Neural progenitor cell (in vitro differentiated cells): ENCODE measurements at regions not wholly inside any gene's neighbourhood (a gene's known extent, or its start where the extent isn't known, plus 50 kb on each side); places are given as distances from the start of the nearest gene placed in this dataset.

Experiments used
- DNase-seq: peaks from one replicate; pipeline ENCODE4 v3.0.0-alpha.2; 2016; ENCODE audit warnings: low spot score
- H2AFZ ChIP-seq: fragments of 200-600 bp; sonication (generic); replicated peaks from 2 replicates; pipeline ENCODE4 v1.6.1; 2016; ENCODE audit warnings: antibody characterized with exemption
- H3F3A ChIP-seq: fragments of 200-600 bp; sonication (generic); 2 replicates; pipeline ENCODE4 v1.6.1; 2016; ENCODE audit warnings: antibody characterized with exemption, low read depth
- H3K27ac ChIP-seq: fragments of 200-600 bp; sonication (generic); 2 replicates; pipeline ENCODE4 v1.5.1; 2016; ENCODE audit warnings: mild to moderate bottlenecking
- H3K27me3 ChIP-seq: fragments of 200-600 bp; sonication (generic); 2 replicates; pipeline ENCODE4 v1.6.1; 2016; ENCODE audit warnings: mild to moderate bottlenecking, moderate library complexity
- H3K36me3 ChIP-seq: fragments of 200-600 bp; sonication (generic); 2 replicates; pipeline ENCODE4 v1.5.1; 2016
- H3K4me1 ChIP-seq: fragments of 200-600 bp; sonication (generic); 2 replicates; pipeline ENCODE4 v1.6.1; 2016; ENCODE audit warnings: mixed run types
- H3K4me2 ChIP-seq: fragments of 200-600 bp; sonication (generic); 2 replicates; pipeline ENCODE4 v1.6.1; 2016
- H3K4me3 ChIP-seq: fragments of 200-600 bp; sonication (generic); 2 replicates; pipeline ENCODE4 v1.5.1; 2016
- H3K79me2 ChIP-seq: fragments of 200-600 bp; sonication (generic); 2 replicates; pipeline ENCODE4 v1.6.1; 2016; ENCODE audit warnings: low read depth
- H3K9ac ChIP-seq: fragments of 200-600 bp; sonication (generic); 2 replicates; pipeline ENCODE4 v1.6.1; 2016
- H3K9me3 ChIP-seq: fragments of 200-600 bp; sonication (generic); 2 replicates; pipeline ENCODE4 v1.5.1; 2016; ENCODE audit warnings: low read depth
- H4K20me1 ChIP-seq: fragments of 200-600 bp; sonication (generic); 2 replicates; pipeline ENCODE4 v1.6.1; 2016; ENCODE audit warnings: low read depth
- H3K27ac Mint-ChIP-seq: 3 replicates; pipeline ENCODE4 v1.8.0; 2021; ENCODE audit warnings: mixed read lengths
- H3K27me3 Mint-ChIP-seq: 2 replicates; pipeline ENCODE4 v1.8.0; 2022; ENCODE audit warnings: low read depth, mild to moderate bottlenecking, inconsistent platforms, moderate library complexity, mixed read lengths; ENCODE audit not compliant: insufficient read depth
- H3K36me3 Mint-ChIP-seq: 3 replicates; pipeline ENCODE4 v1.8.0; 2021; ENCODE audit warnings: mixed read lengths
- H3K4me1 Mint-ChIP-seq: 3 replicates; pipeline ENCODE4 v1.8.0; 2021; ENCODE audit warnings: mixed read lengths
- H3K4me3 Mint-ChIP-seq: 3 replicates; pipeline ENCODE4 v1.8.0; 2021; ENCODE audit warnings: mild to moderate bottlenecking, moderate library complexity, mixed read lengths
- H3K9me3 Mint-ChIP-seq: 3 replicates; pipeline ENCODE4 v1.8.0; 2020; ENCODE audit warnings: mixed read lengths
- CTCF ChIP-seq: fragments of 200-600 bp; sonication (generic); IDR thresholded peaks from 2 replicates; pipeline ENCODE4 v1.5.1; 2017; ENCODE audit warnings: antibody characterized with exemption, mild to moderate bottlenecking
- EZH2 ChIP-seq: fragments of 200-600 bp; sonication (generic); IDR thresholded peaks from 2 replicates; pipeline ENCODE4 v1.6.1; 2017; ENCODE audit warnings: antibody characterized with exemption, mild to moderate bottlenecking, moderate library complexity
- EZH2phosphoT487 ChIP-seq: fragments of 200-600 bp; sonication (generic); IDR thresholded peaks from 2 replicates; pipeline ENCODE4 v1.6.1; 2017; ENCODE audit warnings: antibody characterized with exemption

DNA sequence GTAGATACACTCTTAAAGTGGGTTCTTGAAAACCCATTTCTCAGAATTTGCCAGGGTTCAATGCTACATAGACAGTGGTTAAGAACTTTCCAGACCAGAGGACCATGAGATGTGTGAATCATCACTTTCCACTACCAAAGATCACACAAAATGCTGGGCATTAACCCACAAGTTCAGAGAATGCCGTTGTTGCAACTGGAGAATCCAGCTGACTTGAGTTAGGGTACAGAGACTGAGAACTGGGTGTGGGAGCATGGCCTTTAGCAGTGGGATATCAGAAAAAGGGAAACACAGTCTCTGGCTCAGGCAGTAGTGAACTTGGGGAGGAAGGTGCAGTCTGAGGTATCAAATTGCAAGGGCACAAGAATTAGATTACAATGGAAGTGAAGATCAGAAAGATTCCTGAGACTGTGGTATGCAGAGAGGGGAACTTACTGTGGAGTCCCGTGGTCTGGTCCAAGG is 51.5 kb upstream of the WDFY2 start:
- Mint-ChIP-seq H3K4me3 (no peak overlapping the region), H3K27ac (peak overlapping the region; percentile 23)
- H3K4me2 ChIP-seq: no peak overlapping the region

DNA sequence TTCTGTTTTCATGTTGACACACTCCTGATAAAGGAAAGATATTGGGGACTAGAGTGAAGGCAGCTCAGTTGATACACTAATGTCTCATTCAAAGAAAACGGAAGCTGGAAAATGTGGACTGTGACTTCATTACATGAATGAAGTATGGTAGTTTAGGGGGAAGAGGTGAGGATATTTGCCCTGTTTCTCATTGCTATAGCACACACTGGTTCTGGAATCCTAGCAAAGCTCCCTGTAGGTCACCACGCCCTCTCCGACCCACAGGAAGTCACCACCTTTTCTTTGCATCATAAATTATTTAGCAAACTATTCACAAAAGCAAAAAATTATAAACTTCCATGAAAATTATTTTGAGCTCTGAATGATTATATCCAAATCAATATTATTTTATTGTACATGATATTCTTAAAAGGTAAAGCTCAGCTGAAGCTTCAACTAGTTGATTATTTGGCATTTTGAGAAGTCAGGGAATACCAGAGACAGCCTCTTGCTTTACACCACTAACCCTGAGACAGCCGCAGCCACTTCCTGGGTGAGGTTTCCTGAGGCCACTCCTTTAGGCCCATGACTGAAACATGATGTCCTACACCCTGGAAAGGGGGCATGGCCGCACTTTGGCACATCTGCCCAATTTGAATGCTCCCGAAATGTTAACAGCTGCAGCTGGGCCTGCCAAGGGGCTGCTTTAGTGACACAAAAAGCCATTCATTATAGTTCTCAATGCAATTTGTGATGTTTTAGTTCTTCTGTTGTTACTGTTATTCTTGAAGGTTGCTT is 50.0 kb upstream of the WDFY2 start:
- Mint-ChIP-seq H3K27me3 (peaks cover 6% of the 10 kb centered on the region), H3K4me3 (no peak overlapping the region), H3K36me3 (no peaks in the 10 kb centered on the region), H3K4me1 (peaks cover 13% of the 10 kb centered on the region), H3K27ac (no peak overlapping the region), H3K9me3 (peaks cover 22% of the 10 kb centered on the region)
- Histone ChIP-seq H3K36me3 (no peaks in the 10 kb centered on the region), H4K20me1 (no peaks in the 10 kb centered on the region), H3F3A (no peaks in the 10 kb centered on the region), H3K27ac (no peak overlapping the region), H3K4me3 (no peak overlapping the region), H2AFZ (peak overlapping the region; percentile 70), H3K27me3 (no peaks in the 10 kb centered on the region), H3K4me1 (no peaks in the 10 kb centered on the region), H3K79me2 (no peaks in the 10 kb centered on the region), H3K9me3 (no peaks in the 10 kb centered on the region), H3K9ac (no peak overlapping the region), H3K4me2 (no peak overlapping the region)
- TF ChIP-seq CTCF (no peak), EZH2 (no peak), EZH2phosphoT487 (no peak)
- no peak for DNase-seq

More for the DNA sequence above, 51.5 kb upstream of the WDFY2 start:
- DNase-seq: no peak
- Histone ChIP-seq H3K9me3 (no peaks in the 10 kb centered on the region), H3K9ac (no peak overlapping the region), H3K36me3 (no peaks in the 10 kb centered on the region), H4K20me1 (no peaks in the 10 kb centered on the region), H3K4me3 (no peak overlapping the region), H3K27ac (no peak overlapping the region), H2AFZ (no peak overlapping the region), H3K4me1 (no peaks in the 10 kb centered on the region), H3F3A (no peaks in the 10 kb centered on the region), H3K79me2 (no peaks in the 10 kb centered on the region), H3K27me3 (no peaks in the 10 kb centered on the region)
- H3K27me3 Mint-ChIP-seq: peaks cover 6% of the 10 kb centered on the region
- H3K36me3 Mint-ChIP-seq: no peaks in the 10 kb centered on the region
- H3K4me1 Mint-ChIP-seq: peaks cover 5% of the 10 kb centered on the region
- TF ChIP-seq EZH2 (no peak), EZH2phosphoT487 (no peak), CTCF (no peak)
- peaks cover 22% of the 10 kb centered on the region for H3K9me3 Mint-ChIP-seq
